Mammary epithelial cell (primary cell): ENCODE measurements at regions not wholly inside any gene's neighbourhood (a gene's known extent, or its start where the extent isn't known, plus 50 kb on each side); places are given as distances from the start of the nearest gene placed in this dataset.

Source experiments
- CTCF ChIP-seq, 2 donors: IDR thresholded peaks in 1 of 2; conservative IDR thresholded peaks in 1 of 2; 2 replicates each; pipeline ENCODE4 v1.5.1; 2011 to 2012; ENCODE audit warnings: inconsistent platforms in 2 of 2, low read length in 2 of 2, mild to moderate bottlenecking in 2 of 2, control low read depth in 1 of 2, low read depth in 1 of 2; ENCODE audit not compliant: insufficient read depth in 1 of 2; ENCODE audit errors: extremely low read depth in 1 of 2
- EZH2 ChIP-seq: IDR thresholded peaks from 2 replicates; pipeline ENCODE4 v1.6.1; 2012; ENCODE audit warnings: low read length, inconsistent platforms, borderline replicate concordance

- TF ChIP-seq CTCF (conservative IDR thresholded peaks at IDR 0.05 in 1 of 2, IDR thresholded peaks at IDR 0.05 in 1 of 2; ENCODE audit: extremely low read depth in 1 of 2, insufficient read depth in 1 of 2, low read depth in 1 of 2, low read length in 2 of 2), result no peak
- no peak for TF ChIP-seq EZH2
Observed at GRCh38 chr9:105158898-105159297, 85.6 kb upstream of the SLC44A1 start.
